NT2/D1 (cell line): ENCODE measurements at regions not wholly inside any gene's neighbourhood (a gene's known extent, or its start where the extent isn't known, plus 50 kb on each side); places are given as distances from the start of the nearest gene placed in this dataset.

Experiments
- SUZ12 ChIP-seq: IDR thresholded peaks from 2 replicates; pipeline ENCODE4 v1.6.1; 2011; ENCODE audit not compliant: insufficient read length, insufficient read depth; ENCODE audit errors: extremely low read depth
- YY1 ChIP-seq: IDR thresholded peaks from 2 replicates; pipeline ENCODE4 v1.6.1; 2011; ENCODE audit not compliant: insufficient read length, insufficient read depth
- ZNF274 ChIP-seq: IDR thresholded peaks from 2 replicates; pipeline ENCODE4 v1.6.1; 2011; ENCODE audit warnings: mild to moderate bottlenecking, low read depth, low read length

- no peak for TF ChIP-seq YY1
- no peak for TF ChIP-seq ZNF274
- no peak for TF ChIP-seq SUZ12
These were observed 51.2 kb upstream of the FBRSL1 start for GRCh38 chr12:132438726-132439125.
